Common myeloid progenitor, CD34-positive (primary cell): ENCODE measurements at regions not wholly inside any gene's neighbourhood (a gene's known extent, or its start where the extent isn't known, plus 50 kb on each side); places are given as distances from the start of the nearest gene placed in this dataset.
"Not testable (repeated sequence)": the region's sequence is repeated elsewhere in the genome, so short reads cannot be mapped to it uniquely, and the experiment has no call there.

Experiments used
- CTCF ChIA-PET: fragments of 350-600 bp; sonication (Branson Sonifier 250); formaldehyde crosslinking; loops from one replicate; lab custom pipeline; 2021; ENCODE audit warnings: antibody characterized with exemption; lab: Charles Lee
- POLR2A ChIA-PET: fragments of 350-600 bp; sonication (Branson Sonifier 250); formaldehyde crosslinking; loops from one replicate; lab custom pipeline; 2021; ENCODE audit warnings: antibody characterized with exemption; lab: Charles Lee
- DNase-seq, 3 donors: peaks; one replicate each; pipeline versions ENCODE4 v3.0.0 to v3.0.0-alpha.2; 2013
- H3K27ac ChIP-seq, 2 experiments: 1 replicate in 1 of 2; 2 replicates in 1 of 2; pipeline ENCODE4 v1.7.0; 2013; ENCODE audit warnings: inconsistent platforms in 2 of 2, low read length in 2 of 2, mild to moderate bottlenecking in 2 of 2, low read depth in 1 of 2, moderate library complexity in 1 of 2; ENCODE audit not compliant: severe bottlenecking in 2 of 2, insufficient read depth in 1 of 2, poor library complexity in 1 of 2
- H3K27me3 ChIP-seq, 5 experiments: replicated peaks in 2 of 5; 1 replicate in 3 of 5; 2 replicates in 2 of 5; pipeline versions ENCODE4 v1.6.1 to v1.7.0; 2013; ENCODE audit warnings: low read length in 4 of 5, mild to moderate bottlenecking in 2 of 5, moderate library complexity in 2 of 5, inconsistent platforms in 1 of 5; ENCODE audit not compliant: insufficient read depth in 5 of 5, control insufficient read depth in 4 of 5
- H3K36me3 ChIP-seq, 4 experiments: 1 replicate in 2 of 4; 2 replicates in 2 of 4; pipeline versions ENCODE4 v1.6.1 to v1.7.0; 2013; ENCODE audit warnings: low read length in 3 of 4, control low read depth in 1 of 4, mild to moderate bottlenecking in 1 of 4; ENCODE audit not compliant: control insufficient read depth in 4 of 4, insufficient read depth in 4 of 4
- H3K4me1 ChIP-seq, 4 experiments: 1 replicate in 3 of 4; 2 replicates in 1 of 4; pipeline versions ENCODE4 v1.6.1 to v1.7.1; 2013; ENCODE audit warnings: low read length in 3 of 4, mild to moderate bottlenecking in 3 of 4, control low read depth in 1 of 4, inconsistent platforms in 1 of 4, moderate library complexity in 1 of 4; ENCODE audit not compliant: control insufficient read depth in 4 of 4, insufficient read depth in 4 of 4; ENCODE audit errors: control extremely low read depth in 1 of 4
- H3K4me3 ChIP-seq, 7 experiments: 1 replicate in 4 of 7; 2 replicates in 3 of 7; pipeline versions ENCODE4 v1.5.1 to v1.7.0; 2013; ENCODE audit warnings: mild to moderate bottlenecking in 7 of 7, low read length in 6 of 7, moderate library complexity in 6 of 7, inconsistent platforms in 2 of 7, low read depth in 2 of 7, control low read depth in 1 of 7; ENCODE audit not compliant: insufficient read depth in 4 of 7, control insufficient read depth in 1 of 7; ENCODE audit errors: extremely low read depth in 1 of 7
- H3K9me3 ChIP-seq, 5 experiments: 1 replicate in 4 of 5; 2 replicates in 1 of 5; pipeline versions ENCODE4 v1.6.1 to v1.7.1; 2013; ENCODE audit warnings: low read length in 4 of 5, mild to moderate bottlenecking in 2 of 5, inconsistent platforms in 1 of 5, low read depth in 1 of 5, moderate library complexity in 1 of 5; ENCODE audit not compliant: control insufficient read depth in 4 of 5, insufficient read depth in 2 of 5; ENCODE audit errors: control extremely low read depth in 1 of 5
- WGBS: methylation state at CpG from one replicate; pipeline ENCODE4 v1.1.5; 2013; ENCODE audit not compliant: insufficient coverage; 5-methylcytosine and 5-hydroxymethylcytosine counted together

DNA sequence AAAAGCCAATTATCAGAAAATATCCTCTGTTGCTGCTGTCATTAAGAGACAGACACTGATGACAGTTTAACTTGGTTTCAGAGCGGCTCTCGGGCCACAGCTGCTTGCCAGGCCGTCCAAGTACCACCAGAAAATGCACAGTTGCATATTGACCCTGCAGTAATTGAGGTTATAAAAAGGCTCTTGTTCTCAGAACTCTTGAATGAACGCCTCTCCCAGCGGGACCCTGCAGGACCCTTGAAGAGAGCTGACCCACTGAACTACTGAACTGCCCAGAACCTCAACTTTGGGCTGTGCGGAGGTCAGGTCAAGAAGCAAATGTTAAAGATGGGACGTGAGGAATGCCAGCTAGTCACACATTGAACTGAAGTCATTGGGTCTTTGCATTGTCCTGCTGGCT is 1559.0 kb upstream of the SLC10A2 start:
- 94% methylated on average over 7 of the region's 7 CpGs for WGBS
- no peaks in the 10 kb centered on the region for H3K4me1 ChIP-seq
- no peak overlapping the region for H3K27ac ChIP-seq
- no peaks in the 10 kb centered on the region for H3K9me3 ChIP-seq
- DNase-seq = no peak
- no peak overlapping the region for H3K4me3 ChIP-seq
- H3K36me3 ChIP-seq = no peaks in the 10 kb centered on the region
- no peaks in the 10 kb centered on the region for H3K27me3 ChIP-seq
- ChIA-PET POLR2A (no interaction called here), CTCF (no interaction called here)

DNA sequence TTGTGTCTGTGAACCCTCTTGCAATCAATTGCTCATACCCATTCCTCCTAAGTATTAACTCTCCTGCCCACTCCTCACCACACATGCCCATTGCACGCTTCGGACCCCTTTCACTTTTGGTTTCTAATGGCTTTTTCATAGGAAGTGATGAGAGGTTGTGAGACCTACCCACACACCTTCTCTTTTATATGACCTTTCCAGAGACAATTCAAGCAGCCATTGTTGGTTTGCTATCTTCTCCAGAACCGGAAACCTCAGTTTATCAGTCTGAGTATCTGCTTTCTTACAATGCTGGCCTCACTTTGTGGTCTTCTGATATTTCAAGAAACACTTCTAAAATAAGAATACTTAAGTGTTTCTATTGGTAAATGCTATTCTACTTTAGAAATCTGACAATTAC is 1550.8 kb upstream of the SLC10A2 start:
- Histone ChIP-seq H3K4me3 (no peak overlapping the region), H3K36me3 (no peaks in the 10 kb centered on the region), H3K4me1 (no peaks in the 10 kb centered on the region), H3K27me3 (no peaks in the 10 kb centered on the region), H3K9me3 (peaks cover 0 to 10% (median 0%) of the 10 kb centered on the region in 5 experiments), H3K27ac (no peak overlapping the region)
- 100% methylated on average over 1 of the region's 3 CpGs for WGBS
- ChIA-PET CTCF (no interaction called here), POLR2A (no interaction called here)
- no peak for DNase-seq

GRCh38 chr13:104614361-104615145 is 1548.3 kb upstream of the SLC10A2 start:
- DNase-seq = no peak
- over 99% methylated on average over 7 of the region's 7 CpGs for WGBS
- Histone ChIP-seq H3K27ac (no peak overlapping the region), H3K4me1 (no peaks in the 10 kb centered on the region), H3K36me3 (no peaks in the 10 kb centered on the region), H3K9me3 (peaks cover 0 to 10% (median 0%) of the 10 kb centered on the region in 5 experiments), H3K27me3 (no peaks in the 10 kb centered on the region), H3K4me3 (no peak overlapping the region)
- ChIA-PET POLR2A (no interaction called here), CTCF (no interaction called here)

DNA sequence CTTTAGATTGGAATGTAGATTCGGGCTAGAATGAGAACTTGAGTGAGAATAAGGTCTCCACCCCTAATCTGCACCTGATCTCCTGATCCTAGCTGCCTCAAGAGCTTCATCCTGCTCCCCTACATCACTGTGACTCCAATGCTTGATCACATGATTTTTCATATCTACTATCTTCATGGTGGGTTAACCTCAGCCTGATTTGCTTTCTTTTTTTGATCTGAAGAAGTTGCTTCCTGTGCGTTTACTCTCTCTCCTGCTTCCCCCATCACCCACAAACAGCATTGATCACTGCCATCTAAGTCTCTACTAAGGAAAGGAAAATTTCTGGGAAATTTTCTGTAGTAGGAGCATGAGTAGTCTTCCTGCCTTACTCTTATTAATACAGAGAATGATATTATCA is 1542.1 kb upstream of the SLC10A2 start:
- no peak for DNase-seq
- Histone ChIP-seq H3K9me3 (no peaks in the 10 kb centered on the region), H3K4me1 (no peaks in the 10 kb centered on the region), H3K36me3 (no peaks in the 10 kb centered on the region), H3K27me3 (no peaks in the 10 kb centered on the region), H3K4me3 (no peak overlapping the region), H3K27ac (no peak overlapping the region)
- no CpG with 5 or more reads among the region's 2 CpGs for WGBS
- ChIA-PET POLR2A (no interaction called here), CTCF (interaction anchor here (0.5 kb wide), 1 partner anchor 22 kb away, joined by 3 read pairs; no protein-coding TSS in a partner anchor)

- DNase-seq, H3K4me3 ChIP-seq, H3K9me3 ChIP-seq, CTCF ChIA-PET, H3K4me1 ChIP-seq, POLR2A ChIA-PET, H3K36me3 ChIP-seq, H3K27ac ChIP-seq, H3K27me3 ChIP-seq: not testable (repeated sequence)
- 100% methylated on average over 1 of the region's 7 CpGs for WGBS
Observed at GRCh38 chr13:104605435-104605834, 1539.2 kb upstream of the SLC10A2 start.

- DNase-seq = no peak
- no peaks in the 10 kb centered on the region for H3K36me3 ChIP-seq
- H3K4me1 ChIP-seq = no peaks in the 10 kb centered on the region
- 100% methylated on average over 2 of the region's 2 CpGs for WGBS
- peaks cover 0 to 1% (median 0%) of the 10 kb centered on the region in 5 experiments for H3K27me3 ChIP-seq
- H3K4me3 ChIP-seq = no peak overlapping the region
- H3K9me3 ChIP-seq = no peaks in the 10 kb centered on the region
- H3K27ac ChIP-seq = no peak overlapping the region
- CTCF ChIA-PET = no interaction called here
- POLR2A ChIA-PET = no interaction called here
Observed at GRCh38 chr13:104597546-104598180, 1531.4 kb upstream of the SLC10A2 start.

DNA sequence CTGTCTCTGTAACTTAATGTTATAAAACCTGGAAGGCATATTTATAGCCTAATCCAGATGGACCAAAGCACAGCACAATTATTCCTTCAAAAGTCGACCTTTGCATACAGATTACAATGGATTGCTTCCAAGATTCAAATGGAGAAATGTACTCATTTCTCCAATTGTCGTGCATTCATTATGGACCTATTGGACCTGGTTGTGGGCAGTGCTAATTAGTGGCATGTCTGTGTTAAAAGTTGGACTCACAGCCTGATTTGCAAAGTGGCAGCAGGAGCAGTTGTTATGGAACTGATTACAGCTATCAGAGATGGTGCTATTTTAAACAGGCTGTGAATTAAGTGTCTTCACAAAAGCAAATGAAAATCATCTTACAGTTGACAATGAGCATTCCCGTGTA is 1529.3 kb upstream of the SLC10A2 start:
- no peaks in the 10 kb centered on the region for H3K9me3 ChIP-seq
- H3K27ac ChIP-seq = no peak overlapping the region
- CTCF ChIA-PET = no interaction called here
- peaks cover 0 to 1% (median 0%) of the 10 kb centered on the region in 5 experiments for H3K27me3 ChIP-seq
- no peaks in the 10 kb centered on the region for H3K4me1 ChIP-seq
- POLR2A ChIA-PET = interaction anchor here (0.6 kb wide), 1 partner anchor 1451 kb away, joined by 6 read pairs; no protein-coding TSS in a partner anchor
- no peak overlapping the region for H3K4me3 ChIP-seq
- 92% methylated on average over 2 of the region's 3 CpGs for WGBS
- DNase-seq = no peak
- H3K36me3 ChIP-seq = no peaks in the 10 kb centered on the region
